HL-60 (cell line): ENCODE measurements at regions not wholly inside any gene's neighbourhood (a gene's known extent, or its start where the extent isn't known, plus 50 kb on each side); places are given as distances from the start of the nearest gene placed in this dataset.

Experiments used
- DNase-seq, 2 experiments: peaks; one replicate each; pipeline ENCODE4 v3.0.0-alpha.2; 2010 to 2020; ENCODE audit warnings: low read depth in 1 of 2, low spot score in 1 of 2
- H3K27ac ChIP-seq: fragments of 250-450 bp; sonication (Bioruptor Pico); replicated peaks from 2 replicates; pipeline ENCODE4 v1.5.1; 2020; ENCODE audit warnings: mild to moderate bottlenecking, moderate library complexity
- H3K27me3 ChIP-seq: fragments of 250-450 bp; sonication (Bioruptor Pico); 2 replicates; pipeline ENCODE4 v1.5.1; 2021; ENCODE audit warnings: mild to moderate bottlenecking, moderate library complexity; ENCODE audit not compliant: insufficient read depth, poor library complexity, severe bottlenecking
- H3K4me3 ChIP-seq: replicated peaks from 2 replicates; pipeline ENCODE4 v1.5.1; 2011; ENCODE audit warnings: mild to moderate bottlenecking, control low read depth, low read length; ENCODE audit not compliant: insufficient read depth
- CTCF ChIP-seq: IDR thresholded peaks from one replicate; pipeline ENCODE4 v1.5.1; 2011; ENCODE audit warnings: low read length, control low read depth, inconsistent platforms; ENCODE audit not compliant: insufficient read depth
- GABPA ChIP-seq: IDR thresholded peaks from 2 replicates; pipeline ENCODE4 v1.6.1; 2012; ENCODE audit warnings: low read depth
- POLR2AphosphoS5 ChIP-seq: IDR thresholded peaks from 2 replicates; pipeline ENCODE4 v1.6.1; 2012; ENCODE audit warnings: low read depth
- REST ChIP-seq: IDR thresholded peaks from 2 replicates; pipeline ENCODE4 v1.6.1; 2012; ENCODE audit warnings: low read depth; ENCODE audit not compliant: insufficient replicate concordance
- SPI1 ChIP-seq: IDR thresholded peaks from 2 replicates; pipeline ENCODE4 v1.6.1; 2012; ENCODE audit warnings: low read depth, mild to moderate bottlenecking, borderline replicate concordance

- no peak overlapping the region for H3K4me3 ChIP-seq
- TF ChIP-seq SPI1 (no peak), GABPA (no peak)
- H3K27ac ChIP-seq: no peak overlapping the region
- DNase-seq: no peak
- no peaks in the 10 kb centered on the region for H3K27me3 ChIP-seq
These were observed 1110.4 kb upstream of the ADGRL3 start for GRCh38 chr4:60089546-60090273.

- Histone ChIP-seq H3K4me3 (no peak overlapping the region), H3K27ac (no peak overlapping the region), H3K27me3 (no peaks in the 10 kb centered on the region)
- TF ChIP-seq SPI1 (no peak), CTCF (no peak), REST (no peak), GABPA (no peak), POLR2AphosphoS5 (no peak)
- no peak for DNase-seq
These were observed 1103.5 kb upstream of the ADGRL3 start for GRCh38 chr4:60096676-60097075.

- Histone ChIP-seq H3K27ac (no peak overlapping the region), H3K4me3 (no peak overlapping the region), H3K27me3 (no peaks in the 10 kb centered on the region)
- TF ChIP-seq CTCF (no peak), POLR2AphosphoS5 (no peak), GABPA (no peak), SPI1 (no peak), REST (no peak)
- no peak for DNase-seq
These were observed 1083.5 kb upstream of the ADGRL3 start for GRCh38 chr4:60116592-60116991.

- H3K4me3 ChIP-seq: no peak overlapping the region
- no peak overlapping the region for H3K27ac ChIP-seq
- no peaks in the 10 kb centered on the region for H3K27me3 ChIP-seq
- DNase-seq: no peak
- TF ChIP-seq SPI1 (no peak), POLR2AphosphoS5 (no peak), CTCF (no peak), REST (no peak)
These were observed 1082.3 kb upstream of the ADGRL3 start for GRCh38 chr4:60117726-60118323.
